Natural killer cell (primary cell): ENCODE measurements at regions not wholly inside any gene's neighbourhood (a gene's known extent, or its start where the extent isn't known, plus 50 kb on each side); places are given as distances from the start of the nearest gene placed in this dataset.

Source experiments
- ATAC-seq, 3 donors: fragments of 150-1000 bp in 2 of 3; fragments of 200-7000 bp in 1 of 3; cut with Tn5 transposase; 1 replicate in 1 of 3; 2 replicates in 2 of 3; pipeline ENCODE4 v1.10.0; 2021; ENCODE audit warnings: mild to moderate bottlenecking in 2 of 3, moderate library complexity in 2 of 3
- DNase-seq, 2 donors: peaks; one replicate each; pipeline versions ENCODE4 v3.0.0 to v3.0.0-alpha.2; 2013 to 2021; ENCODE audit warnings: mixed read lengths in 1 of 2
- H3K27ac ChIP-seq: one replicate; pipeline ENCODE4 v1.5.1; 2013; ENCODE audit warnings: mild to moderate bottlenecking, low read length
- H3K27me3 ChIP-seq: one replicate; pipeline ENCODE4 v1.6.1; 2013; ENCODE audit warnings: low read length; ENCODE audit not compliant: control insufficient read depth, insufficient read depth
- H3K36me3 ChIP-seq: one replicate; pipeline ENCODE4 v1.6.1; 2013; ENCODE audit warnings: low read length; ENCODE audit not compliant: control insufficient read depth, insufficient read depth
- H3K4me1 ChIP-seq: one replicate; pipeline ENCODE4 v1.6.1; 2013; ENCODE audit warnings: low read length; ENCODE audit not compliant: control insufficient read depth, insufficient read depth
- H3K4me3 ChIP-seq: one replicate; pipeline ENCODE4 v1.5.1; 2013; ENCODE audit warnings: low read length
- H3K9me3 ChIP-seq: one replicate; pipeline ENCODE4 v1.6.1; 2013; ENCODE audit warnings: low read length; ENCODE audit not compliant: control insufficient read depth, insufficient read depth
- H3K27ac Mint-ChIP-seq, 2 donors: one replicate each; pipeline ENCODE4 v1.8.0; 2022; ENCODE audit warnings: mild to moderate bottlenecking in 2 of 2, mixed read lengths in 2 of 2, moderate library complexity in 1 of 2
- H3K27me3 Mint-ChIP-seq, 2 donors: one replicate each; pipeline ENCODE4 v1.8.0; 2022; ENCODE audit warnings: low read depth in 2 of 2, mixed read lengths in 2 of 2
- H3K36me3 Mint-ChIP-seq: one replicate; pipeline ENCODE4 v1.8.0; 2022; ENCODE audit warnings: mixed read lengths
- H3K4me1 Mint-ChIP-seq, 2 donors: one replicate each; pipeline ENCODE4 v1.8.0; 2022; ENCODE audit warnings: mixed read lengths in 2 of 2
- H3K4me3 Mint-ChIP-seq: one replicate; pipeline ENCODE4 v1.8.0; 2022; ENCODE audit warnings: mild to moderate bottlenecking, moderate library complexity, mixed read lengths
- H3K9me3 Mint-ChIP-seq, 2 donors: one replicate each; pipeline ENCODE4 v1.8.0; 2022; ENCODE audit warnings: mixed read lengths in 2 of 2
- WGBS: methylation state at CpG from one replicate; pipeline ENCODE4 v1.1.7; 2013; ENCODE audit warnings: missing lambda C conversion rate; ENCODE audit not compliant: insufficient coverage; 5-methylcytosine and 5-hydroxymethylcytosine counted together
- intact Hi-C: fragments of 100-400 bp; cut with micrococcal nuclease; formaldehyde crosslinking; loops from one replicate; pipeline ENCODE4 v1.14.2; 2022
- TF ChIP-seq, protein P1 (sequence below): fragments of 200-600 bp; IDR thresholded peaks from one replicate; pipeline ENCODE4 v1.8.0; 2022; ENCODE audit warnings: antibody characterized with exemption

DNA sequence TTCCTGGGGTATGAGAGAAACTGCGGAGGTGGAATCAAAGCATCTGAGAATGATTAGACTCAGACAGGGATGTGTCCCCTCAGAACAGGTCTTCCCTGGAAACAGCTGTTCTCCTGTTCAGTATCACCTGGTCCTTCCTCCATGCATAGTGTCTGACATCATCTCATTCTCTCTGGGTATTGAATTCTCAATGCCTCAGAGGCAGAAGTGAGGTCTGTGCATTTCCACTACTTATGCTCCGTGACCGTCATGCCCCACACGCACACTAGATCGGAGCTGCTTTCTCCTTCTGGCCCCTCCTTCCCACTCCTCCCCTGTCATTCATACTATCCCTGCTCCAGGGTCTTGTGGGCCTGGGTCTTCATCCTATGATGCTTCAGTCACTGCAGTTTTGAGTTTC is 61.4 kb upstream of the DAB2IP start:
- Histone ChIP-seq H3K36me3 (no peaks in the 10 kb centered on the region), H3K9me3 (no peaks in the 10 kb centered on the region), H3K4me1 (no peaks in the 10 kb centered on the region), H3K4me3 (no peak overlapping the region), H3K27ac (no peak overlapping the region), H3K27me3 (peaks cover 3% of the 10 kb centered on the region)
- no peaks in the 10 kb centered on the region for H3K4me1 Mint-ChIP-seq
- 96% methylated on average over 5 of the region's 5 CpGs for WGBS
- H3K9me3 Mint-ChIP-seq = no peaks in the 10 kb centered on the region
- H3K36me3 Mint-ChIP-seq = no peaks in the 10 kb centered on the region
- peaks cover 32 to 60% of the 10 kb centered on the region in 2 donors for H3K27me3 Mint-ChIP-seq
- H3K27ac Mint-ChIP-seq = no peak overlapping the region
- no peak for ATAC-seq
- TF ChIP-seq, protein P1, sequence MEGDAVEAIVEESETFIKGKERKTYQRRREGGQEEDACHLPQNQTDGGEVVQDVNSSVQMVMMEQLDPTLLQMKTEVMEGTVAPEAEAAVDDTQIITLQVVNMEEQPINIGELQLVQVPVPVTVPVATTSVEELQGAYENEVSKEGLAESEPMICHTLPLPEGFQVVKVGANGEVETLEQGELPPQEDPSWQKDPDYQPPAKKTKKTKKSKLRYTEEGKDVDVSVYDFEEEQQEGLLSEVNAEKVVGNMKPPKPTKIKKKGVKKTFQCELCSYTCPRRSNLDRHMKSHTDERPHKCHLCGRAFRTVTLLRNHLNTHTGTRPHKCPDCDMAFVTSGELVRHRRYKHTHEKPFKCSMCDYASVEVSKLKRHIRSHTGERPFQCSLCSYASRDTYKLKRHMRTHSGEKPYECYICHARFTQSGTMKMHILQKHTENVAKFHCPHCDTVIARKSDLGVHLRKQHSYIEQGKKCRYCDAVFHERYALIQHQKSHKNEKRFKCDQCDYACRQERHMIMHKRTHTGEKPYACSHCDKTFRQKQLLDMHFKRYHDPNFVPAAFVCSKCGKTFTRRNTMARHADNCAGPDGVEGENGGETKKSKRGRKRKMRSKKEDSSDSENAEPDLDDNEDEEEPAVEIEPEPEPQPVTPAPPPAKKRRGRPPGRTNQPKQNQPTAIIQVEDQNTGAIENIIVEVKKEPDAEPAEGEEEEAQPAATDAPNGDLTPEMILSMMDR = no peak
- DNase-seq = no peak
- no peak overlapping the region for H3K4me3 Mint-ChIP-seq
- intact Hi-C loops = no loop called here

DNA sequence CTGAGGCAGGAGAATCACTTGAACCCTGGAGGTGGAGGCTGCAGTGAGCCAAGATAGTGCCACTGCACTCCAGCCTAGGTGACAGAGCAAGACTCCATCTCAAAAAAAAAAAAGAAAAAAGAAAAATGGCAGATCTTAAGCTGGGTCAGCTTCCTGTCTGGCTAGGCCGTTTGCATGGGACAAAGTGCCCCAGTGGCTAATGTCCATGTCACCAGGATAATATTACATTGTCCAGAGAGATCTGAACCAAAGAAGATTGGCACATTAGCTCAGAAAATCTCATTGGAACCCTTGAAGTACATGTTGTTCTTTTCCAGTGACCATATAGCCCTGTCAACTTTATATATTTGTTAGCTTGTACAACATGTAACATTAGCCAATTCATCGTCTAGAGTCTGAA is 59.2 kb upstream of the DAB2IP start:
- Mint-ChIP-seq H3K36me3 (no peaks in the 10 kb centered on the region), H3K4me1 (no peaks in the 10 kb centered on the region), H3K27me3 (peaks cover 30 to 61% of the 10 kb centered on the region in 2 donors), H3K9me3 (no peaks in the 10 kb centered on the region), H3K4me3 (no peak overlapping the region), H3K27ac (no peak overlapping the region)
- Histone ChIP-seq H3K9me3 (no peaks in the 10 kb centered on the region), H3K4me1 (no peaks in the 10 kb centered on the region), H3K4me3 (no peak overlapping the region), H3K27ac (no peak overlapping the region), H3K36me3 (no peaks in the 10 kb centered on the region), H3K27me3 (peaks cover 3% of the 10 kb centered on the region)
- TF ChIP-seq, protein P1 = no peak
- WGBS = 84% methylated on average over 2 of the region's 2 CpGs
- intact Hi-C loops = no loop called here
- no peak for ATAC-seq
- DNase-seq = no peak

DNA sequence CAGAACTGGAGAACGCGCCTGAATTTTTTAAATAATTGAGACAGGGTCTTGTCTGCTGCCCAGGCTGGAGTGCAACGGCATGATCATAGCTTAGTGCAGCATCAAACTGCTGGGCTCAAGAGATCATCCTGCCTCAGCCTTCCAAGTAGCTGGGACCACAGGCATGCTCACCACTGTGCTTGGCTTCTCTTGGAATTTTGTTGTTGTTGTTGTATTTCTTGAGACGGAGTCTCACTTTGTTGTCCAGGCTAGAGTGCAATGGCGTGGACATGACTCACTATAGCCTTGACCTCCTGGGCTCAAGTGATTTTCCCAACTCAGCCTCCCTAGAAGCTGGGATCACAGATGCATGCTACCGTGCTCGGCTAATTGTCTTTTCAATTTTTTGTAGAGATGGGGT is 58.4 kb upstream of the DAB2IP start:
- Histone ChIP-seq H3K4me1 (no peaks in the 10 kb centered on the region), H3K9me3 (no peaks in the 10 kb centered on the region), H3K36me3 (no peaks in the 10 kb centered on the region), H3K27me3 (peaks cover 3% of the 10 kb centered on the region), H3K27ac (no peak overlapping the region), H3K4me3 (no peak overlapping the region)
- 89% methylated on average over 7 of the region's 7 CpGs for WGBS
- DNase-seq = no peak
- intact Hi-C loops = no loop called here
- TF ChIP-seq, protein P1 = no peak
- Mint-ChIP-seq H3K36me3 (no peaks in the 10 kb centered on the region), H3K4me3 (no peak overlapping the region), H3K27ac (no peak overlapping the region), H3K27me3 (peaks cover 33 to 60% of the 10 kb centered on the region in 2 donors), H3K4me1 (no peaks in the 10 kb centered on the region), H3K9me3 (no peaks in the 10 kb centered on the region)
- no peak for ATAC-seq

DNA sequence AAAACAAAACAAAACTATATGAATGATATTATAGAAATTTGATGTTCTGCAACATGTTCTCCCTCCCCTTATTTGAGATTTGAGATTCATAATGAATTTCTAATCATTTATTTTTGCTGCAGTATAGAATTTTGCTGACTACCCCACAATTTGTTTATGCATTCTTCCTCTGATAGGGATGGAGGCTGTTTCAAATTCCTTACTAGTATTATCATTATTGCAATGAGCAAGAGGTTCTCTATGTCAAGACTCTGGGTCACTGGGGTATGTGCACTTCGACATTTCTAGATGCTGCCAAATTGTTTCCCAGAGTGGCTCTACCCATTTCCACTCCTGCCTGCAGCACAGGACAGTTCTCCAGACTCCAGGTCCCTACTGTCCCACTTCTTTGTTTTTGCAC is 54.9 kb upstream of the DAB2IP start:
- H3K4me1 Mint-ChIP-seq = peaks cover 0 to 5% of the 10 kb centered on the region in 2 donors
- Histone ChIP-seq H3K27ac (no peak overlapping the region), H3K4me1 (peaks cover 9% of the 10 kb centered on the region), H3K4me3 (no peak overlapping the region), H3K9me3 (no peaks in the 10 kb centered on the region), H3K36me3 (no peaks in the 10 kb centered on the region), H3K27me3 (peaks cover 14% of the 10 kb centered on the region)
- H3K9me3 Mint-ChIP-seq = no peaks in the 10 kb centered on the region
- H3K27ac Mint-ChIP-seq = no peak overlapping the region
- 100% methylated on average over 1 of the region's 1 CpG for WGBS
- ATAC-seq = no peak
- TF ChIP-seq, protein P1 = no peak
- peaks cover 44 to 70% of the 10 kb centered on the region in 2 donors for H3K27me3 Mint-ChIP-seq
- no peaks in the 10 kb centered on the region for H3K36me3 Mint-ChIP-seq
- DNase-seq = no peak
- H3K4me3 Mint-ChIP-seq = no peak overlapping the region
- intact Hi-C loops = no loop called here
